H9 (cell line): ENCODE measurements at regions not wholly inside any gene's neighbourhood (a gene's known extent, or its start where the extent isn't known, plus 50 kb on each side); places are given as distances from the start of the nearest gene placed in this dataset.

Experiments
- DNase-seq: peaks from one replicate; pipeline ENCODE4 v3.0.0-alpha.2; 2017
- H2AFZ ChIP-seq: one replicate; pipeline ENCODE4 v1.6.1; 2013; ENCODE audit warnings: mild to moderate bottlenecking, low read length, control low read depth, moderate library complexity
- H2AK5ac ChIP-seq: 2 replicates; pipeline ENCODE4 v1.6.1; 2013; ENCODE audit warnings: low read length, control low read depth, mixed read lengths; ENCODE audit not compliant: insufficient read length
- H2BK120ac ChIP-seq: one replicate; pipeline ENCODE4 v1.6.1; 2013; ENCODE audit warnings: low read depth, mild to moderate bottlenecking, low read length, control low read depth, inconsistent platforms; ENCODE audit not compliant: poor library complexity, severe bottlenecking
- H2BK12ac ChIP-seq: 2 replicates; pipeline ENCODE4 v1.6.1; 2013; ENCODE audit warnings: low read length, control low read depth, mixed read lengths, low read depth; ENCODE audit not compliant: insufficient read length
- H2BK15ac ChIP-seq: 2 replicates; pipeline ENCODE4 v1.6.1; 2013; ENCODE audit warnings: low read depth, low read length, control low read depth
- H2BK20ac ChIP-seq: one replicate; pipeline ENCODE4 v1.6.1; 2013; ENCODE audit warnings: low read depth, mild to moderate bottlenecking, low read length, control low read depth, inconsistent platforms; ENCODE audit not compliant: poor library complexity, severe bottlenecking
- H2BK5ac ChIP-seq: 2 replicates; pipeline ENCODE4 v1.6.1; 2013; ENCODE audit warnings: low read length, control low read depth, mixed read lengths; ENCODE audit not compliant: insufficient read length
- H3K14ac ChIP-seq: 2 replicates; pipeline ENCODE4 v1.6.1; 2013; ENCODE audit warnings: low read length, control low read depth; ENCODE audit not compliant: insufficient read depth
- H3K18ac ChIP-seq: 2 replicates; pipeline ENCODE4 v1.6.1; 2013; ENCODE audit warnings: low read depth, mild to moderate bottlenecking, mixed read lengths, low read length, control low read depth; ENCODE audit not compliant: insufficient read length
- H3K23ac ChIP-seq: 2 replicates; pipeline ENCODE4 v1.6.1; 2013; ENCODE audit warnings: low read length, control low read depth, mixed read lengths, low read depth; ENCODE audit not compliant: insufficient read length
- H3K23me2 ChIP-seq: 2 replicates; pipeline ENCODE4 v1.6.1; 2013; ENCODE audit warnings: low read depth, mild to moderate bottlenecking, mixed read lengths, low read length, control low read depth; ENCODE audit not compliant: insufficient read length, poor library complexity, severe bottlenecking
- H3K27ac ChIP-seq: 2 replicates; pipeline ENCODE4 v1.5.1; 2013; ENCODE audit warnings: low read length, control low read depth, mixed read lengths, low read depth; ENCODE audit not compliant: insufficient read length
- H3K27me3 ChIP-seq: 2 replicates; pipeline ENCODE4 v1.6.1; 2013; ENCODE audit warnings: low read length, control low read depth, inconsistent platforms; ENCODE audit not compliant: insufficient read depth
- H3K4ac ChIP-seq: 2 replicates; pipeline ENCODE4 v1.6.1; 2013; ENCODE audit warnings: low read depth, mild to moderate bottlenecking, control low read depth, inconsistent platforms, low read length, moderate library complexity
- H3K4me1 ChIP-seq: 2 replicates; pipeline ENCODE4 v1.6.1; 2013; ENCODE audit warnings: low read length, control low read depth, inconsistent platforms; ENCODE audit not compliant: insufficient read depth
- H3K4me2 ChIP-seq: 2 replicates; pipeline ENCODE4 v1.6.1; 2013; ENCODE audit warnings: low read length, control low read depth, mixed read lengths; ENCODE audit not compliant: insufficient read length, insufficient read depth
- H3K56ac ChIP-seq: 2 replicates; pipeline ENCODE4 v1.6.1; 2013; ENCODE audit warnings: low read depth, mild to moderate bottlenecking, mixed read lengths, low read length, control low read depth; ENCODE audit not compliant: insufficient read length
- H3K79me1 ChIP-seq: 2 replicates; pipeline ENCODE4 v1.6.1; 2013; ENCODE audit warnings: low read depth, mild to moderate bottlenecking, moderate library complexity, low read length, control low read depth, inconsistent platforms; ENCODE audit not compliant: insufficient read depth, poor library complexity, severe bottlenecking
- H3K79me2 ChIP-seq: 2 replicates; pipeline ENCODE4 v1.6.1; 2013; ENCODE audit warnings: low read length, control low read depth, inconsistent platforms; ENCODE audit not compliant: insufficient read depth
- H3K9ac ChIP-seq: 2 replicates; pipeline ENCODE4 v1.6.1; 2013; ENCODE audit warnings: low read length, control low read depth, mixed read lengths; ENCODE audit not compliant: insufficient read length; ENCODE audit errors: extremely low read depth
- H3K9me3 ChIP-seq: one replicate; pipeline ENCODE4 v1.6.1; 2013; ENCODE audit warnings: low read depth, low read length, inconsistent platforms; ENCODE audit not compliant: control insufficient read depth
- H3T11ph ChIP-seq: one replicate; pipeline ENCODE4 v1.6.1; 2013; ENCODE audit warnings: mild to moderate bottlenecking, low read length, control low read depth, inconsistent platforms
- H4K20me1 ChIP-seq: one replicate; pipeline ENCODE4 v1.6.1; 2013; ENCODE audit not compliant: control insufficient read depth, insufficient read length, insufficient read depth
- H4K5ac ChIP-seq: 2 replicates; pipeline ENCODE4 v1.6.1; 2013; ENCODE audit warnings: low read depth, mild to moderate bottlenecking, mixed read lengths, low read length, control low read depth; ENCODE audit not compliant: insufficient read length
- H4K8ac ChIP-seq: replicated peaks from 2 replicates; pipeline ENCODE4 v1.6.1; 2013; ENCODE audit warnings: low read length, control low read depth, mixed read lengths, low read depth; ENCODE audit not compliant: insufficient read length
- H4K91ac ChIP-seq: 2 replicates; pipeline ENCODE4 v1.6.1; 2013; ENCODE audit warnings: low read depth, mild to moderate bottlenecking, moderate library complexity, mixed read lengths, low read length, control low read depth; ENCODE audit not compliant: insufficient read length
- H3K27ac Mint-ChIP-seq, 3 experiments: 2 replicates in 2 of 3; 3 replicates in 1 of 3; pipeline ENCODE4 v1.8.0; 2020 to 2021; ENCODE audit warnings: mixed read lengths in 3 of 3, mild to moderate bottlenecking in 1 of 3, moderate library complexity in 1 of 3
- H3K27me3 Mint-ChIP-seq: 2 replicates; pipeline ENCODE4 v1.8.0; 2021; ENCODE audit warnings: low read depth, mild to moderate bottlenecking, moderate library complexity, mixed read lengths
- H3K36me3 Mint-ChIP-seq, 3 experiments: 2 replicates in 2 of 3; 3 replicates in 1 of 3; pipeline ENCODE4 v1.8.0; 2020 to 2021; ENCODE audit warnings: low read depth in 3 of 3, mixed read lengths in 3 of 3; ENCODE audit not compliant: insufficient read depth in 1 of 3
- H3K4me1 Mint-ChIP-seq, 2 experiments: 2 replicates each; pipeline ENCODE4 v1.8.0; 2020; ENCODE audit warnings: mixed read lengths in 2 of 2
- H3K4me3 Mint-ChIP-seq, 2 experiments: 2 replicates in 1 of 2; 3 replicates in 1 of 2; pipeline ENCODE4 v1.8.0; 2020 to 2021; ENCODE audit warnings: mild to moderate bottlenecking in 2 of 2, mixed read lengths in 2 of 2, moderate library complexity in 1 of 2
- H3K9me3 Mint-ChIP-seq, 2 experiments: 2 replicates in 1 of 2; 3 replicates in 1 of 2; pipeline ENCODE4 v1.8.0; 2020; ENCODE audit warnings: mild to moderate bottlenecking in 2 of 2, mixed read lengths in 2 of 2, moderate library complexity in 1 of 2
- WGBS: extraction: QIAGEN DNeasy Blood & Tissue Kit; methylation state at CpG from one replicate; pipeline ENCODE4 v1.1.7; 2013; ENCODE audit warnings: missing lambda C conversion rate, low lambda C conversion rate, mixed read lengths; ENCODE audit not compliant: insufficient read length; ENCODE audit errors: extremely low coverage; 5-methylcytosine and 5-hydroxymethylcytosine counted together
- TF ChIP-seq, protein P1 (sequence below): fragments of 200-600 bp; sonication (generic); conservative IDR thresholded peaks from 3 replicates; pipeline ENCODE4 v1.8.0; 2021; ENCODE audit warnings: antibody characterized with exemption, mild to moderate bottlenecking

DNA sequence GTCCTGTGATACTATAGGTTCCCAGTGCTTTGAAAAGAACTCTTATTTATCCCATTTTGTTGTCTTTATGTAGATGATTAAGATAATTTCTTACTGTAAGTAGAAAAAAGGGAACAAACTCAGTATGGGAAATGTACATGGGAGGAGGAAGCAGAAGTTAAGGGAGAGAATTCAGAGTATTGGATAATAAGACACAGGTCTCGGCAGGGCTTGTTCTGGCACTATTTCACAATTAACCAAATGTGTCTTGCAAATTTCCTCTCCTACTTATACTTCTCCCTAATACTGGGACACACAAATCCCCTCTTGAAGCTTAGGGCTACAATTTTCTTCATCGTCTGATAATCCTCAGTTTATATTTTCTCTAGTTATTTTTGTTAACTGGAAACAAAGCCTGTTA is 744.0 kb downstream of the ADCYAP1 start:
- no CpG with 5 or more reads among the region's 2 CpGs for WGBS
- no peak for DNase-seq
- Histone ChIP-seq H4K8ac (no peak overlapping the region), H4K91ac (no peak overlapping the region), H3K23ac (no peak overlapping the region), H2AK5ac (no peak overlapping the region), H2BK15ac (no peak overlapping the region), H4K5ac (no peak overlapping the region), H3K18ac (no peak overlapping the region), H3T11ph (no peak overlapping the region), H3K4me2 (no peak overlapping the region), H3K79me2 (no peaks in the 10 kb centered on the region), H3K4me1 (no peaks in the 10 kb centered on the region), H4K20me1 (no peaks in the 10 kb centered on the region), H2BK5ac (no peak overlapping the region), H3K9ac (no peak overlapping the region), H3K23me2 (no peaks in the 10 kb centered on the region), H2BK20ac (no peak overlapping the region), H2BK120ac (no peak overlapping the region), H2AFZ (no peak overlapping the region), H3K27me3 (no peaks in the 10 kb centered on the region), H3K27ac (no peak overlapping the region), H3K4ac (no peak overlapping the region), H3K79me1 (no peaks in the 10 kb centered on the region), H3K9me3 (no peaks in the 10 kb centered on the region), H2BK12ac (no peak overlapping the region), H3K14ac (no peak overlapping the region), H3K56ac (no peak overlapping the region)
- H3K4me1 Mint-ChIP-seq = no peaks in the 10 kb centered on the region
- TF ChIP-seq, protein P1, sequence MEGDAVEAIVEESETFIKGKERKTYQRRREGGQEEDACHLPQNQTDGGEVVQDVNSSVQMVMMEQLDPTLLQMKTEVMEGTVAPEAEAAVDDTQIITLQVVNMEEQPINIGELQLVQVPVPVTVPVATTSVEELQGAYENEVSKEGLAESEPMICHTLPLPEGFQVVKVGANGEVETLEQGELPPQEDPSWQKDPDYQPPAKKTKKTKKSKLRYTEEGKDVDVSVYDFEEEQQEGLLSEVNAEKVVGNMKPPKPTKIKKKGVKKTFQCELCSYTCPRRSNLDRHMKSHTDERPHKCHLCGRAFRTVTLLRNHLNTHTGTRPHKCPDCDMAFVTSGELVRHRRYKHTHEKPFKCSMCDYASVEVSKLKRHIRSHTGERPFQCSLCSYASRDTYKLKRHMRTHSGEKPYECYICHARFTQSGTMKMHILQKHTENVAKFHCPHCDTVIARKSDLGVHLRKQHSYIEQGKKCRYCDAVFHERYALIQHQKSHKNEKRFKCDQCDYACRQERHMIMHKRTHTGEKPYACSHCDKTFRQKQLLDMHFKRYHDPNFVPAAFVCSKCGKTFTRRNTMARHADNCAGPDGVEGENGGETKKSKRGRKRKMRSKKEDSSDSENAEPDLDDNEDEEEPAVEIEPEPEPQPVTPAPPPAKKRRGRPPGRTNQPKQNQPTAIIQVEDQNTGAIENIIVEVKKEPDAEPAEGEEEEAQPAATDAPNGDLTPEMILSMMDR = no peak
- no peaks in the 10 kb centered on the region; the same call in 1 of the 2 replicates for H3K27me3 Mint-ChIP-seq
- peaks cover 5 to 6% of the 10 kb centered on the region in 2 experiments; a peak in 4 of 5 replicates for H3K9me3 Mint-ChIP-seq
- no peak overlapping the region for H3K4me3 Mint-ChIP-seq
- H3K27ac Mint-ChIP-seq = no peak overlapping the region
- no peaks in the 10 kb centered on the region; a peak in 1 of 7 replicates for H3K36me3 Mint-ChIP-seq
